ENCODE measurements at regions not wholly inside any gene's neighbourhood (a gene's known extent, or its start where the extent isn't known, plus 50 kb on each side); places are given as distances from the start of the nearest gene placed in this dataset.

DNA sequence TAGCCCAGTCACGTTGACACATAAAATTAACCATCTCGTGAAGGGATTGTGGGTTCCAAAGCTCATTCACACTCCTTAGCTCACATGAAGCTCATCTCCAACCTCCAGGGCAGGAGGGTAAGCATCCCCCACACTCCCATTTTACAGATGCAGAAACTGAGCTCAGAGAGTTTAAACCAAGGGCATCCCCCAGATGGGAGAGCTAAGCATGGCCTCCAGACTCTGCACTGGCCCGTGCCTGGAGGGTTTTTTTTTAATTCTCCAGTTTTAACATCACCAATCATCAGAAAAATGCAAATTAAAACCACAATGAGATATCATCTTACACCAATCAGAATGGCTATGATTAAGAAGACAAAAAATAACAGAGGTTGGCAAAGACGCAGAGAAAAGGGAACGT, 53.3 kb upstream of the TCF7L2 start:
- H2BK5ac ChIP-seq (ENCODE audit: low read depth, low read length, poor library complexity), result no peak overlapping the region
- H2AK5ac ChIP-seq (ENCODE audit: low read length), result no peak overlapping the region
- peaks cover 9 to 10% of the 10 kb centered on the region in 2 experiments for H3K4me1 ChIP-seq (ENCODE audit: control insufficient read depth in 1 of 2, insufficient read depth in 2 of 2, low read length in 2 of 2)
- no peak overlapping the region for H3K4me2 ChIP-seq (ENCODE audit: low read length)
- no peaks in the 10 kb centered on the region for H3K27me3 ChIP-seq (ENCODE audit: insufficient read depth, low read length)
- H3K36me3 ChIP-seq (ENCODE audit: control insufficient read depth in 1 of 2, insufficient read depth in 2 of 2, low read length in 2 of 2), result no peaks in the 10 kb centered on the region
- no peak overlapping the region for H2BK120ac ChIP-seq (ENCODE audit: insufficient read depth, low read length, poor library complexity)
- H3K14ac ChIP-seq (ENCODE audit: low read length), result no peak overlapping the region
- no peaks in the 10 kb centered on the region for H3K79me2 ChIP-seq (ENCODE audit: control insufficient read depth, insufficient read depth, low read length, poor library complexity)
- H2AFZ ChIP-seq (ENCODE audit: insufficient read depth, low read length, poor library complexity), result no peak overlapping the region
- no peak overlapping the region for H3K27ac ChIP-seq (ENCODE audit: low read depth, low read length)
- H3K4ac ChIP-seq (ENCODE audit: low read depth, low read length), result no peak overlapping the region
- no peak for DNase-seq
- H4K8ac ChIP-seq (ENCODE audit: low read depth, low read length), result no peak overlapping the region
- no peak overlapping the region for H4K12ac ChIP-seq (ENCODE audit: low read depth, low read length)
- no peaks in the 10 kb centered on the region for H3K9me3 ChIP-seq (ENCODE audit: insufficient read depth, low read depth, low read length)
- no peak overlapping the region for H2BK12ac ChIP-seq (ENCODE audit: low read length)
- WGBS (ENCODE audit: extremely low coverage, insufficient coverage, insufficient read length), result no CpG with 5 or more reads among the region's 5 CpGs
- no peak overlapping the region for H3K23ac ChIP-seq (ENCODE audit: low read length)
- H3K4me3 ChIP-seq (ENCODE audit: low read depth, low read length), result no peak overlapping the region
- no peak overlapping the region for H3K18ac ChIP-seq (ENCODE audit: low read length)
- no peak overlapping the region for H4K91ac ChIP-seq (ENCODE audit: low read depth, low read length)
- H3K79me1 ChIP-seq (ENCODE audit: low read length), result no peaks in the 10 kb centered on the region
- H3K9ac ChIP-seq (ENCODE audit: low read length), result no peak overlapping the region

DNA sequence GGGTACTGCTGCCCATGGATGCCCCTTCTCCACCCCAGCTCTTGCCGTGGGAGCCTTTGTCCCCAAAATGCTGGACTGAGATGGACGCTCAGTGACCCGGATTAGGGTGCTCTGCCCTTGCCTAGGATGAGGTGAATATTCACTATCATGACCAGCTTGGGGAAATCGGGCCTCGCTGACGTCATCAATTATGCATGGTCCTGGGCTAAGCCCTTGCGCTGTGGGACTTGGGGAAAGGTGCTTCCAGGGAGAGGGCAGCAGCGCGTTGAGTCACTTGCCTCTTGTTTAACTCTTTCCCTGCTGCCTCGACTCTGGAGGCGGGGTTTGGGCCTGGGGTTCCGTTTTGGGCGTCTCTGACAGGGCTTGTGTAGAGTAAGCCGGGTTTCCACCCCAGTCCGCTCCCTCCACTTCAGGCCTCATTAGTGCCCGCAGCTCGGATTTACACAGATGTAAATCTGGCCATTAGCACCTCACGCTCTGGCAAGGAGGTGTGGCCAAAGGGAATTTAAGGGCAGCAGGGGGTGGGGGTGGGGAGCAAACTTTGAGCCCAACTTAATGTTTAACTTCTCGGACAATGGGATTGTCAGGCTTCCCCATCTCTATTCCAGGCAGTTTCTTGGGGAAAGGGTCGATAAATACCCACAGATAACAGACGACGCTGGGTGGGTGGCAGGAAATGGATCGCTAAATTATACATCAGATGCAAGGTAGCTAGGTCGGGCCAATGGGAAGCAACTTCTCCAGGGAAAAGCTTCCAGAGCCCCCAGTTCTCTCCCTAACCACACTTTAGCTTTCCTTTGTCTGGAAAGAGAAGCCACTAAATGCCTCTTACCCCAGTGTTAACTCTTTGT, 51.3 kb upstream of the TCF7L2 start:
- Histone ChIP-seq H3K36me3 (ENCODE audit: control insufficient read depth in 1 of 2, insufficient read depth in 2 of 2, low read length in 2 of 2) (no peaks in the 10 kb centered on the region), H2BK5ac (ENCODE audit: low read depth, low read length, poor library complexity) (no peak overlapping the region), H2AK5ac (ENCODE audit: low read length) (no peak overlapping the region), H4K8ac (ENCODE audit: low read depth, low read length) (peak overlapping the region; percentile 50), H3K9ac (ENCODE audit: low read length) (no peak overlapping the region), H2AFZ (ENCODE audit: insufficient read depth, low read length, poor library complexity) (peak overlapping the region; percentile 50), H3K4me2 (ENCODE audit: low read length) (peak overlapping the region; percentile 71), H3K18ac (ENCODE audit: low read length) (no peak overlapping the region), H3K9me3 (ENCODE audit: insufficient read depth, low read depth, low read length) (no peaks in the 10 kb centered on the region), H3K23ac (ENCODE audit: low read length) (no peak overlapping the region), H3K27ac (ENCODE audit: low read depth, low read length) (no peak overlapping the region), H3K4me1 (ENCODE audit: control insufficient read depth in 1 of 2, insufficient read depth in 2 of 2, low read length in 2 of 2) (peaks cover 9 to 10% of the 10 kb centered on the region in 2 experiments), H2BK120ac (ENCODE audit: insufficient read depth, low read length, poor library complexity) (no peak overlapping the region), H3K14ac (ENCODE audit: low read length) (no peak overlapping the region), H4K91ac (ENCODE audit: low read depth, low read length) (no peak overlapping the region), H3K79me2 (ENCODE audit: control insufficient read depth, insufficient read depth, low read length, poor library complexity) (no peaks in the 10 kb centered on the region), H3K4me3 (ENCODE audit: low read depth, low read length) (peak overlapping the region; percentile 23), H2BK12ac (ENCODE audit: low read length) (peak overlapping the region; percentile 27), H3K4ac (ENCODE audit: low read depth, low read length) (peak overlapping the region; percentile 1), H4K12ac (ENCODE audit: low read depth, low read length) (no peak overlapping the region), H3K79me1 (ENCODE audit: low read length) (no peaks in the 10 kb centered on the region), H3K27me3 (ENCODE audit: insufficient read depth, low read length) (no peaks in the 10 kb centered on the region)
- no CpG with 5 or more reads among the region's 24 CpGs for WGBS (ENCODE audit: extremely low coverage, insufficient coverage, insufficient read length)
- peak in 1 of 2 donors; percentile 29 for DNase-seq

DNA sequence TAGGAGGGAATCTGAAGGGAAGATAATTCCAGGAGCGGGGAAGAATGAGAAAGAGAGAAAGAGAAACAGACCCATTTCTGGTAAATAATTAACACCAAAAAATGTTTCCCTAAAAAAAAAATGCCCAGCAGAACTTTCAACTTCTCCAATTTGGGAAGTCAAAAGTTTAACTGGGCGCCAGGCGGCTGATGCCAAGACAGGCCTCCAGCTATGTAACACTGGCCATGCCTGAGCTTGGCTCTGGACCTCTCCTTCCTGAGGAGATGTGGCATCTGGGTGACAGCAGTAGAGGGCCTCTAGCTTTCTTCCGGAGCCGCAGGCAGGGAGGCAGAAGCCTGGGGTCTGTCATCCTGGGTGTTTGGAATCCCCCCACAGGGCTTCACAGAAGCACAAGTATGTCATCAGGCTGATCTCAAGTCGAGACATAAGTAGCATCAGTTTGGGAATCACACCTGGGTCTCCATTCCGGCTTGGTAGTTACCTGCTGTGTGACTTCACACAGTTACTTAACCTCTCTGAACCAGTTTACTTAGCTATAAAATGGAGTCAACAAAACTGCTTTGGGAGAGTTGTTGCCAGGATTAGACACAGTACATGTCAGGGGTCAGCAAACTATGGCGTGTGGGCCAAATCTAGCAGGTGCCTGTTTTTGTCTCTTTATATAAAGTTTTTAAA, 50.5 kb upstream of the TCF7L2 start:
- H4K8ac ChIP-seq (ENCODE audit: low read depth, low read length), result no peak overlapping the region
- H3K4me1 ChIP-seq (ENCODE audit: control insufficient read depth in 1 of 2, insufficient read depth in 2 of 2, low read length in 2 of 2), result peaks cover 9 to 10% of the 10 kb centered on the region in 2 experiments
- H2BK12ac ChIP-seq (ENCODE audit: low read length), result no peak overlapping the region
- H3K27me3 ChIP-seq (ENCODE audit: insufficient read depth, low read length), result no peaks in the 10 kb centered on the region
- no peaks in the 10 kb centered on the region for H3K36me3 ChIP-seq (ENCODE audit: control insufficient read depth in 1 of 2, insufficient read depth in 2 of 2, low read length in 2 of 2)
- H4K91ac ChIP-seq (ENCODE audit: low read depth, low read length), result no peak overlapping the region
- no peak overlapping the region for H3K9ac ChIP-seq (ENCODE audit: low read length)
- no peak overlapping the region for H2AFZ ChIP-seq (ENCODE audit: insufficient read depth, low read length, poor library complexity)
- no peak overlapping the region for H3K18ac ChIP-seq (ENCODE audit: low read length)
- no peak overlapping the region for H3K14ac ChIP-seq (ENCODE audit: low read length)
- no peak overlapping the region for H3K4ac ChIP-seq (ENCODE audit: low read depth, low read length)
- no peak overlapping the region for H3K27ac ChIP-seq (ENCODE audit: low read depth, low read length)
- no peak overlapping the region for H3K4me3 ChIP-seq (ENCODE audit: low read depth, low read length)
- H3K79me1 ChIP-seq (ENCODE audit: low read length), result no peaks in the 10 kb centered on the region
- no peak overlapping the region for H2BK120ac ChIP-seq (ENCODE audit: insufficient read depth, low read length, poor library complexity)
- H2AK5ac ChIP-seq (ENCODE audit: low read length), result no peak overlapping the region
- no peak overlapping the region for H3K4me2 ChIP-seq (ENCODE audit: low read length)
- H3K9me3 ChIP-seq (ENCODE audit: insufficient read depth, low read depth, low read length), result no peaks in the 10 kb centered on the region
- no peak for DNase-seq
- no peak overlapping the region for H4K12ac ChIP-seq (ENCODE audit: low read depth, low read length)
- H3K23ac ChIP-seq (ENCODE audit: low read length), result no peak overlapping the region
- WGBS (ENCODE audit: extremely low coverage, insufficient coverage, insufficient read length), result no CpG with 5 or more reads among the region's 8 CpGs
- no peaks in the 10 kb centered on the region for H3K79me2 ChIP-seq (ENCODE audit: control insufficient read depth, insufficient read depth, low read length, poor library complexity)
- no peak overlapping the region for H2BK5ac ChIP-seq (ENCODE audit: low read depth, low read length, poor library complexity)
